ENCODE measurements at regions not wholly inside any gene's neighbourhood (a gene's known extent, or its start where the extent isn't known, plus 50 kb on each side); places are given as distances from the start of the nearest gene placed in this dataset.

- H3K4ac ChIP-seq (ENCODE audit: low read depth, low read length), result no peak overlapping the region
- H3K4me2 ChIP-seq (ENCODE audit: insufficient read depth, insufficient read length, low read length), result no peak overlapping the region
- H4K20me1 ChIP-seq (ENCODE audit: control insufficient read depth, insufficient read depth, insufficient read length), result no peaks in the 10 kb centered on the region
- no peak overlapping the region for H3T11ph ChIP-seq (ENCODE audit: low read length)
- no peak overlapping the region for H4K91ac ChIP-seq (ENCODE audit: insufficient read length, low read depth, low read length)
- no peaks in the 10 kb centered on the region for H3K23me2 ChIP-seq (ENCODE audit: insufficient read length, low read depth, low read length, poor library complexity, severe bottlenecking)
- DNase-seq, result no peak
- H3K4me1 ChIP-seq (ENCODE audit: insufficient read depth, low read length), result no peaks in the 10 kb centered on the region
- H2AFZ ChIP-seq (ENCODE audit: low read length), result no peak overlapping the region
- no peak overlapping the region for H2BK5ac ChIP-seq (ENCODE audit: insufficient read length, low read length)
- no peaks in the 10 kb centered on the region for H3K79me1 ChIP-seq (ENCODE audit: insufficient read depth, low read depth, low read length, poor library complexity, severe bottlenecking)
- Mint-ChIP-seq H3K27me3 (ENCODE audit: low read depth) (peaks cover 9% of the 10 kb centered on the region), H3K4me3 (no peak overlapping the region), H3K4me1 (peaks cover 10 to 19% of the 10 kb centered on the region in 2 experiments), H3K36me3 (ENCODE audit: insufficient read depth in 1 of 3, low read depth in 3 of 3) (no peaks in the 10 kb centered on the region; a peak in 2 of 7 replicates), H3K9me3 (peaks cover 0 to 5% of the 10 kb centered on the region in 2 experiments; a peak in 3 of 5 replicates), H3K27ac (no peak overlapping the region)
- no CpG with 5 or more reads among the region's 8 CpGs for WGBS (ENCODE audit: extremely low coverage, insufficient read length, low lambda C conversion rate)
- H2BK20ac ChIP-seq (ENCODE audit: low read depth, low read length, poor library complexity, severe bottlenecking), result no peak overlapping the region
- H3K14ac ChIP-seq (ENCODE audit: insufficient read depth, low read length), result no peak overlapping the region
- no peaks in the 10 kb centered on the region for H3K27me3 ChIP-seq (ENCODE audit: insufficient read depth, low read length)
- H2BK12ac ChIP-seq (ENCODE audit: insufficient read length, low read depth, low read length), result no peak overlapping the region
- H4K5ac ChIP-seq (ENCODE audit: insufficient read length, low read depth, low read length), result no peak overlapping the region
- TF ChIP-seq CTCF (conservative IDR thresholded peaks at IDR 0.05), result no peak
- no peak overlapping the region for H4K8ac ChIP-seq (replicated peaks; ENCODE audit: insufficient read length, low read depth, low read length)
- H3K23ac ChIP-seq (ENCODE audit: insufficient read length, low read depth, low read length), result no peak overlapping the region
- H3K9me3 ChIP-seq (ENCODE audit: control insufficient read depth, low read depth, low read length), result no peaks in the 10 kb centered on the region
- H3K79me2 ChIP-seq (ENCODE audit: insufficient read depth, low read length), result no peaks in the 10 kb centered on the region
- no peak overlapping the region for H3K18ac ChIP-seq (ENCODE audit: insufficient read length, low read depth, low read length)
- no peak overlapping the region for H3K27ac ChIP-seq (ENCODE audit: insufficient read length, low read depth, low read length)
- H2BK15ac ChIP-seq (ENCODE audit: low read depth, low read length), result no peak overlapping the region
- no peak overlapping the region for H3K56ac ChIP-seq (ENCODE audit: insufficient read length, low read depth, low read length)
- H3K9ac ChIP-seq (ENCODE audit: extremely low read depth, insufficient read length, low read length), result no peak overlapping the region
- no peak overlapping the region for H2BK120ac ChIP-seq (ENCODE audit: low read depth, low read length, poor library complexity, severe bottlenecking)
- no peak overlapping the region for H2AK5ac ChIP-seq (ENCODE audit: insufficient read length, low read length)
Observed at GRCh38 chr20:57762531-57763234, 52.9 kb upstream of the PMEPA1 start.
